Fibroblast of lung (primary cell): ENCODE measurements at regions not wholly inside any gene's neighbourhood (a gene's known extent, or its start where the extent isn't known, plus 50 kb on each side); places are given as distances from the start of the nearest gene placed in this dataset.

Experiments used
- EZH2 ChIP-seq: IDR thresholded peaks from 2 replicates; pipeline ENCODE4 v1.5.1; 2012; ENCODE audit warnings: low read length, control low read depth, mild to moderate bottlenecking; ENCODE audit errors: missing control alignments
- TF ChIP-seq, protein P1 (sequence below), 2 donors: IDR thresholded peaks in 1 of 2; conservative IDR thresholded peaks in 1 of 2; 1 replicate in 1 of 2; 2 replicates in 1 of 2; pipeline ENCODE4 v1.5.1; 2011 to 2012; ENCODE audit warnings: low read length in 2 of 2, control low read depth in 1 of 2, inconsistent platforms in 1 of 2, low read depth in 1 of 2, mild to moderate bottlenecking in 1 of 2

DNA sequence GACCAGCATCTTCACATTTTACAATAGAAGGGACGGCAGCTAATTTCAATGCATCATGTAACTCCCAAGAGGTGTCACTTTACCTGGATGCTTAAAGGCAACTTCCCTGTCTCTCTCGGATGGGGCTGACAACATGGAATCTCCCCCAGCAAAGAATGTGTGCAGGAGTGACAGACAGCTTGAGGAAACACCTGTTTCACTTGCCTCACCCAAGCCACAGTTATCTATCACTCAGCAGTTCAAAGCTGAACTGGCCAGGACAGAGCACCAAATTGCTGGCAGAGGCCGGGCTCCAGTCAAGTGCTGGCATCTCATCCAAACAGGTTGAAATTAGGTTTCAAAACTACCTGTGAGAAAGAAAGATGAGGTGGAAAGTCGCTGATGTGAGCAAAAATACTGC is 538.0 kb upstream of the PLXNA2 start:
- TF ChIP-seq, protein P1, sequence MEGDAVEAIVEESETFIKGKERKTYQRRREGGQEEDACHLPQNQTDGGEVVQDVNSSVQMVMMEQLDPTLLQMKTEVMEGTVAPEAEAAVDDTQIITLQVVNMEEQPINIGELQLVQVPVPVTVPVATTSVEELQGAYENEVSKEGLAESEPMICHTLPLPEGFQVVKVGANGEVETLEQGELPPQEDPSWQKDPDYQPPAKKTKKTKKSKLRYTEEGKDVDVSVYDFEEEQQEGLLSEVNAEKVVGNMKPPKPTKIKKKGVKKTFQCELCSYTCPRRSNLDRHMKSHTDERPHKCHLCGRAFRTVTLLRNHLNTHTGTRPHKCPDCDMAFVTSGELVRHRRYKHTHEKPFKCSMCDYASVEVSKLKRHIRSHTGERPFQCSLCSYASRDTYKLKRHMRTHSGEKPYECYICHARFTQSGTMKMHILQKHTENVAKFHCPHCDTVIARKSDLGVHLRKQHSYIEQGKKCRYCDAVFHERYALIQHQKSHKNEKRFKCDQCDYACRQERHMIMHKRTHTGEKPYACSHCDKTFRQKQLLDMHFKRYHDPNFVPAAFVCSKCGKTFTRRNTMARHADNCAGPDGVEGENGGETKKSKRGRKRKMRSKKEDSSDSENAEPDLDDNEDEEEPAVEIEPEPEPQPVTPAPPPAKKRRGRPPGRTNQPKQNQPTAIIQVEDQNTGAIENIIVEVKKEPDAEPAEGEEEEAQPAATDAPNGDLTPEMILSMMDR (conservative IDR thresholded peaks at IDR 0.05 in 1 of 2, IDR thresholded peaks at IDR 0.05 in 1 of 2; ENCODE audit: low read depth in 1 of 2, low read length in 2 of 2): no peak
- no peak for TF ChIP-seq EZH2
